22Rv1 (cell line): ENCODE measurements at regions not wholly inside any gene's neighbourhood (a gene's known extent, or its start where the extent isn't known, plus 50 kb on each side); places are given as distances from the start of the nearest gene placed in this dataset.

Source experiments
- CTCF ChIP-seq: fragments of 450-650 bp; IDR thresholded peaks from 2 replicates; pipeline ENCODE4 v1.5.1; 2017; ENCODE audit warnings: mild to moderate bottlenecking
- ZFX ChIP-seq: fragments of 450-650 bp; IDR thresholded peaks from 2 replicates; pipeline ENCODE4 v1.6.1; 2017; ENCODE audit warnings: antibody characterized with exemption, borderline replicate concordance

- TF ChIP-seq CTCF (no peak), ZFX (no peak)
Observed at GRCh38 chr22:44382116-44383038, 69.6 kb upstream of the SHISAL1 start.
